CD14-positive monocyte (primary cell): ENCODE measurements at regions not wholly inside any gene's neighbourhood (a gene's known extent, or its start where the extent isn't known, plus 50 kb on each side); places are given as distances from the start of the nearest gene placed in this dataset.

Source experiments
- DNase-seq, 3 donors: peaks; one replicate each; pipeline ENCODE4 v3.0.0-alpha.2; 2011 to 2022
- H2AFZ ChIP-seq: 2 replicates; pipeline ENCODE4 v1.6.0; 2012; ENCODE audit warnings: mild to moderate bottlenecking, low read depth, low read length, inconsistent platforms; ENCODE audit not compliant: insufficient read depth, poor library complexity, severe bottlenecking
- H3K27ac ChIP-seq, 2 donors: 1 replicate in 1 of 2; 2 replicates in 1 of 2; pipeline ENCODE4 v1.5.1; 2012 to 2013; ENCODE audit warnings: low read length in 2 of 2, control low read depth in 1 of 2, inconsistent platforms in 1 of 2, low read depth in 1 of 2, mild to moderate bottlenecking in 1 of 2
- H3K27me3 ChIP-seq, 2 donors: one replicate each; pipeline versions ENCODE4 v1.6.0 to v1.6.1; 2011 to 2013; ENCODE audit warnings: low read length in 2 of 2; ENCODE audit not compliant: control insufficient read depth in 2 of 2, insufficient read depth in 2 of 2
- H3K36me3 ChIP-seq, 2 donors: replicated peaks in 1 of 2; 1 replicate in 1 of 2; 2 replicates in 1 of 2; pipeline versions ENCODE4 v1.5.1 to v1.6.1; 2012 to 2013; ENCODE audit warnings: low read length in 2 of 2, control low read depth in 1 of 2, inconsistent platforms in 1 of 2, mild to moderate bottlenecking in 1 of 2; ENCODE audit not compliant: insufficient read depth in 2 of 2, control insufficient read depth in 1 of 2
- H3K4me1 ChIP-seq, 2 donors: 1 replicate in 1 of 2; 2 replicates in 1 of 2; pipeline versions ENCODE4 v1.5.1 to v1.6.1; 2012 to 2013; ENCODE audit warnings: low read length in 2 of 2, control low read depth in 1 of 2, inconsistent platforms in 1 of 2, mild to moderate bottlenecking in 1 of 2, moderate library complexity in 1 of 2; ENCODE audit not compliant: insufficient read depth in 2 of 2, control insufficient read depth in 1 of 2
- H3K4me2 ChIP-seq: replicated peaks from 2 replicates; pipeline ENCODE3; 2012; ENCODE audit warnings: low read length, moderate library complexity, mild to moderate bottlenecking; ENCODE audit not compliant: poor library complexity, severe bottlenecking; ENCODE audit errors: extremely low read depth
- H3K4me3 ChIP-seq, 3 experiments: fragments of 200-600 bp in 1 of 3; sonication (generic) in 1 of 3; replicated peaks in 1 of 3; 1 replicate in 2 of 3; 2 replicates in 1 of 3; pipeline ENCODE4 v1.5.1; 2011 to 2013; ENCODE audit warnings: low read length in 3 of 3, mild to moderate bottlenecking in 3 of 3, control low read depth in 2 of 3, low read depth in 2 of 3, inconsistent platforms in 1 of 3, moderate library complexity in 1 of 3
- H3K79me2 ChIP-seq: 2 replicates; pipeline ENCODE4 v1.6.0; 2012; ENCODE audit warnings: mild to moderate bottlenecking, control low read depth, inconsistent platforms, low read length, moderate library complexity; ENCODE audit not compliant: insufficient read depth
- H3K9ac ChIP-seq: 2 replicates; pipeline ENCODE4 v1.6.0; 2017; ENCODE audit warnings: low read length, mild to moderate bottlenecking; ENCODE audit not compliant: insufficient read depth, poor library complexity, severe bottlenecking
- H3K9me3 ChIP-seq, 2 donors: replicated peaks in 1 of 2; 1 replicate in 1 of 2; 2 replicates in 1 of 2; pipeline versions ENCODE4 v1.5.1 to v1.6.1; 2012 to 2013; ENCODE audit warnings: low read length in 2 of 2, control low read depth in 1 of 2; ENCODE audit not compliant: control insufficient read depth in 1 of 2, insufficient read depth in 1 of 2
- H4K20me1 ChIP-seq: 2 replicates; pipeline ENCODE4 v1.6.0; 2012; ENCODE audit warnings: mild to moderate bottlenecking, low read length, control low read depth, moderate library complexity; ENCODE audit not compliant: insufficient read depth
- H3K27ac Mint-ChIP-seq, 7 donors: one replicate each; pipeline ENCODE4 v1.8.0; 2020; ENCODE audit warnings: mild to moderate bottlenecking in 7 of 7, mixed read lengths in 7 of 7, moderate library complexity in 6 of 7, inconsistent platforms in 2 of 7
- H3K27me3 Mint-ChIP-seq, 3 donors: one replicate each; pipeline ENCODE4 v1.8.0; 2021 to 2022; ENCODE audit warnings: low read depth in 3 of 3, mild to moderate bottlenecking in 3 of 3, mixed read lengths in 3 of 3, moderate library complexity in 3 of 3, inconsistent platforms in 1 of 3
- H3K36me3 Mint-ChIP-seq, 2 donors: one replicate each; pipeline ENCODE4 v1.8.0; 2020; ENCODE audit warnings: mixed read lengths in 2 of 2, inconsistent platforms in 1 of 2, mild to moderate bottlenecking in 1 of 2
- H3K4me1 Mint-ChIP-seq: one replicate; pipeline ENCODE4 v1.8.0; 2020; ENCODE audit warnings: mild to moderate bottlenecking, mixed read lengths
- H3K4me3 Mint-ChIP-seq, 2 donors: one replicate each; pipeline ENCODE4 v1.8.0; 2020; ENCODE audit warnings: mild to moderate bottlenecking in 2 of 2, mixed read lengths in 2 of 2, moderate library complexity in 1 of 2
- H3K9me3 Mint-ChIP-seq, 7 donors: one replicate each; pipeline ENCODE4 v1.8.0; 2020 to 2022; ENCODE audit warnings: mixed read lengths in 7 of 7, mild to moderate bottlenecking in 6 of 7, moderate library complexity in 6 of 7, inconsistent platforms in 2 of 7
- CTCF ChIP-seq: fragments of 200-600 bp; IDR thresholded peaks from one replicate; pipeline ENCODE4 v1.8.0; 2022; ENCODE audit warnings: antibody characterized with exemption, mild to moderate bottlenecking
- WGBS: methylation state at CpG from one replicate; pipeline ENCODE4 v1.1.5; 2013; ENCODE audit warnings: missing lambda C conversion rate; ENCODE audit not compliant: insufficient coverage; 5-methylcytosine and 5-hydroxymethylcytosine counted together
- intact Hi-C, 2 donors: fragments of 100-400 bp; cut with micrococcal nuclease; formaldehyde crosslinking; loops; one replicate each; pipeline versions ENCODE4 v1.15.0 to v1.15.1; 2023

- Histone ChIP-seq H3K27me3 (no peaks in the 10 kb centered on the region), H3K4me3 (no peak overlapping the region), H3K9me3 (no peaks in the 10 kb centered on the region), H3K4me2 (no peak overlapping the region), H3K4me1 (no peaks in the 10 kb centered on the region), H2AFZ (no peak overlapping the region), H3K9ac (no peak overlapping the region), H3K36me3 (no peaks in the 10 kb centered on the region), H3K27ac (no peak overlapping the region), H4K20me1 (no peaks in the 10 kb centered on the region), H3K79me2 (no peaks in the 10 kb centered on the region)
- no peak overlapping the region for H3K27ac Mint-ChIP-seq
- intact Hi-C loops: no loop called here
- H3K36me3 Mint-ChIP-seq: no peaks in the 10 kb centered on the region
- H3K27me3 Mint-ChIP-seq: no peaks in the 10 kb centered on the region
- H3K4me3 Mint-ChIP-seq: no peak overlapping the region
- no peaks in the 10 kb centered on the region for H3K9me3 Mint-ChIP-seq
- 70% methylated on average over 2 of the region's 3 CpGs for WGBS
- no peak for TF ChIP-seq CTCF
- H3K4me1 Mint-ChIP-seq: no peaks in the 10 kb centered on the region
- DNase-seq: no peak
Measured at GRCh38 chr3:182491577-182491976, 301.7 kb upstream of the ATP11B start.

GRCh38 chr3:182492536-182492935, 300.8 kb upstream of the ATP11B start:
- intact Hi-C loops: no loop called here
- H3K4me1 ChIP-seq: no peaks in the 10 kb centered on the region
- H3K36me3 ChIP-seq: no peaks in the 10 kb centered on the region
- no peak overlapping the region for H3K4me3 ChIP-seq
- no peak for DNase-seq
- Mint-ChIP-seq H3K4me1 (no peaks in the 10 kb centered on the region), H3K27ac (no peak overlapping the region), H3K27me3 (no peaks in the 10 kb centered on the region), H3K4me3 (no peak overlapping the region), H3K9me3 (no peaks in the 10 kb centered on the region), H3K36me3 (no peaks in the 10 kb centered on the region)
- H3K79me2 ChIP-seq: no peaks in the 10 kb centered on the region
- no peaks in the 10 kb centered on the region for H3K27me3 ChIP-seq
- no peak for TF ChIP-seq CTCF
- H3K9me3 ChIP-seq: no peaks in the 10 kb centered on the region
- no peaks in the 10 kb centered on the region for H4K20me1 ChIP-seq
- H3K9ac ChIP-seq: no peak overlapping the region
- no peak overlapping the region for H3K27ac ChIP-seq
- no CpG with 5 or more reads among the region's 3 CpGs for WGBS
- H3K4me2 ChIP-seq: no peak overlapping the region
- H2AFZ ChIP-seq: no peak overlapping the region
